ENCODE measurements at regions not wholly inside any gene's neighbourhood (a gene's known extent, or its start where the extent isn't known, plus 50 kb on each side); places are given as distances from the start of the nearest gene placed in this dataset.

DNA sequence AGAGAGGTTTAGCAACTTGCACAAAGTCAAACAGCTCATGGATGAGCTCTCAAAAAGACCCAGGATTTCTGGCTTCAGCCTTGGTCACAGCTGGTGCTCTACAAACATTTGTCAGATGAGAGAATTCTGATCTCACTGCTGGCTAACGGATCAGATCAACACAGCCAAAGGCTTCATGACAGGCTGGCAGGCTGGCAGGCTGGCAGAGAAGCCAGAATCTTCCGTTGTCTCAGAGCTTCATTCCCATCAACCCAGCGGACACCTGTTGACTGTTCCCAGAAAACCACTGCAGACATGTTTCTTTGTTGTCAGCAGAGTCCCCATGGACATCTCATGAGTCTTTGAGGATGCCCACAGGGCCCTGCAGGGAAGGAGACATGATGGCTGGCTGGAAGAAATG lies 303.8 kb upstream of the ASIC2 start:
- TF ChIP-seq, protein P1, sequence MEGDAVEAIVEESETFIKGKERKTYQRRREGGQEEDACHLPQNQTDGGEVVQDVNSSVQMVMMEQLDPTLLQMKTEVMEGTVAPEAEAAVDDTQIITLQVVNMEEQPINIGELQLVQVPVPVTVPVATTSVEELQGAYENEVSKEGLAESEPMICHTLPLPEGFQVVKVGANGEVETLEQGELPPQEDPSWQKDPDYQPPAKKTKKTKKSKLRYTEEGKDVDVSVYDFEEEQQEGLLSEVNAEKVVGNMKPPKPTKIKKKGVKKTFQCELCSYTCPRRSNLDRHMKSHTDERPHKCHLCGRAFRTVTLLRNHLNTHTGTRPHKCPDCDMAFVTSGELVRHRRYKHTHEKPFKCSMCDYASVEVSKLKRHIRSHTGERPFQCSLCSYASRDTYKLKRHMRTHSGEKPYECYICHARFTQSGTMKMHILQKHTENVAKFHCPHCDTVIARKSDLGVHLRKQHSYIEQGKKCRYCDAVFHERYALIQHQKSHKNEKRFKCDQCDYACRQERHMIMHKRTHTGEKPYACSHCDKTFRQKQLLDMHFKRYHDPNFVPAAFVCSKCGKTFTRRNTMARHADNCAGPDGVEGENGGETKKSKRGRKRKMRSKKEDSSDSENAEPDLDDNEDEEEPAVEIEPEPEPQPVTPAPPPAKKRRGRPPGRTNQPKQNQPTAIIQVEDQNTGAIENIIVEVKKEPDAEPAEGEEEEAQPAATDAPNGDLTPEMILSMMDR (IDR thresholded peaks at IDR 0.05), result no peak
- no peak for TF ChIP-seq POLR2A (IDR thresholded peaks at IDR 0.05)
- TF ChIP-seq EP300 (IDR thresholded peaks at IDR 0.05; ENCODE audit: low read depth), result no peak
- TF ChIP-seq POLR2AphosphoS5 (IDR thresholded peaks at IDR 0.05), result no peak

Measured in transverse colon (tissue), 4 donors.